ENCODE measurements at regions not wholly inside any gene's neighbourhood (a gene's known extent, or its start where the extent isn't known, plus 50 kb on each side); places are given as distances from the start of the nearest gene placed in this dataset.
"Not testable (repeated sequence)": the region's sequence is repeated elsewhere in the genome, so short reads cannot be mapped to it uniquely, and the experiment has no call there.

DNA sequence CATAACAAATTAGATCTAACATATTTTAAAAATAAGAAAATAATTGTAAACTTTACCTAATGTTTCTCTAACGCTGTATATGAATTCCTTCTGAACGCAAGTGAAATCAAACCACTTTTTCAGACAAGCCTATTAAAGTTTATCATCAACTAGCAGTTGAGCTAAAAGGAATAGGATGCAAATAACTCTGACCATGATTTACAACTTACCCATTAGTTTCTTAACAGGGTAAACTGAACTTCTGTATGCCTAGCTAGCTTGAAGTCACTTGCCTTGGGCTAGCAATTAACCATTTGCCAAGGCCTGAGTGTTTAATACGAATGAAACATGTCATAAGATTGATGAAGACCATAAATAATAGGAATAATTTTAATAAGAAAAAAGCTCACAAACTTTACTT is 762.7 kb upstream of the ARRDC3 start:
- H3K4me3 ChIP-seq (ENCODE audit: low read depth, low read length): no peak overlapping the region
- no peak for DNase-seq (ENCODE audit: low read depth)
- no peak for TF ChIP-seq CTCF (conservative IDR thresholded peaks at IDR 0.05; ENCODE audit: low read depth, low read length)

DNA sequence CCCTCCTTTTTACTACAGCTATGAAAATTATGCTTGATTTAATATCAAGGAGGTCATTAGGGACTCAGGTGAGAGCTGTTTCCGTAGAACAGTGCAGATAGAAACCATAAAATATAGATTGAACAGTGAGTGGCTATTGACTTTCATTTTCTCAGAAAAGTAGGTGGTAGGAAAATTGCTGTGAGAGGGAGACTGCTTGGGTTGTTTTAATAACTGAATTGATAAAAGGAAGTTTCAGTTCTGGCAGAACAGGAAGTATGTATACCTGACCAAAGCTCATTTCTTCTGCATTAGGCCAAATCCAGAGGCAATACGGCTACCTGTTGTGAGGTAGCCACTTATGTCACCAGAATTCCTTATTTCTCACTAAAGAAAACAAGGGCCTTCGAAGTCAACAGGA is 761.7 kb upstream of the ARRDC3 start:
- DNase-seq (ENCODE audit: low read depth): no peak
- TF ChIP-seq CTCF (conservative IDR thresholded peaks at IDR 0.05; ENCODE audit: low read depth, low read length): no peak
- no peak overlapping the region for H3K4me3 ChIP-seq (ENCODE audit: low read depth, low read length)

DNA sequence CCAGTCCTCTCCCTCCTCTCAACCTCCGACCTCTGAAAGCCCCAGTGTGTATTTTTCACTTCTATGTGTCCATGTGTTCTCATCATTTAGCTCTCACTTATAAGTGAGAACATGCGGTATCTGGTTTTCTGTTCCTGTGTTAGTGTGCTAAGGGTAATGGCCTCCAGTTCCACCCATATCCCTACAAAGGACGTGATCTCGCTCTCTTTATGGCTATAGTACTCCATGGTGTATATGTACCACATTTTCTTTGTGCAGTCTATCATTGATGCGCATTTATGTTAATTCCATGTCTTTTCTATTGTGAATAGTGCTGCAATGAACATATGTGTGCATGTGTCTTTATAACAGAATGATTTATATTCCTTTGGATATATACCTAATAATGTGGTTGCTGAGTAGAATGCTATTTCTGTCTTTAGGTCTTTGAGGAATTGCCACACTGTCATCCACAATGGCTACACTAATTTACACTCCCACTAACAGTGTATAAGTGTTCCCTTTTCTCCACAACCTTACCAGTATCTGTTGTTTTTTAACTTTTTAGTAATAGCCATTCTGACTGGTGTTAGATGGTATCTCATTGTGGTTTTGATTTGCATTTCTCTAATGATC is 749.3 kb upstream of the ARRDC3 start:
- not testable (repeated sequence) for DNase-seq (ENCODE audit: low read depth); H3K4me3 ChIP-seq (ENCODE audit: low read depth, low read length)

DNA sequence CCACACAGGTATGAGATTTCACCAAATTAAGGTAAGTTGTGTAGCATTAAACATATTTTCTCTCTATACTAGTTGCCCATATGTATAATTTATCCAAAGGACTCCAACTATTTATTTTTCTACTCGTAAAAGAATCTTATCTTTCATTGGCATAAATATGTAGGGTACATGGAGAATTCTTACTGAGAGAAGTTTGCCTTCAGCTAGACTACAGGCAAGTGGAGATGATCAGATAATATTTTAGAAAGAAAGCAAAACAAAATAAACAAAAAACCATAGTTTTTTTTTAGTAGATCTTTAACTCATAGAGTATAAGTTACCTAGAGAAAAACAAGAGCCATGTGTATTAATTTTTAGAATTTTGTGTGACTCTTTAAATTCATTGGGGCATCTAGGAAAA is 743.1 kb upstream of the ARRDC3 start:
- DNase-seq (ENCODE audit: low read depth): no peak
- TF ChIP-seq CTCF (conservative IDR thresholded peaks at IDR 0.05; ENCODE audit: low read depth, low read length): no peak
- H3K4me3 ChIP-seq (ENCODE audit: low read depth, low read length): no peak overlapping the region

- DNase-seq (ENCODE audit: low read depth): no peak
- TF ChIP-seq CTCF (conservative IDR thresholded peaks at IDR 0.05; ENCODE audit: low read depth, low read length): no peak
- no peak overlapping the region for H3K4me3 ChIP-seq (ENCODE audit: low read depth, low read length)
Measured at GRCh38 chr5:92119110-92119509, 736.0 kb upstream of the ARRDC3 start.

- no peak for DNase-seq (ENCODE audit: low read depth)
- TF ChIP-seq CTCF (conservative IDR thresholded peaks at IDR 0.05; ENCODE audit: low read depth, low read length): no peak
- no peak overlapping the region for H3K4me3 ChIP-seq (ENCODE audit: low read depth, low read length)
Measured at GRCh38 chr5:92106808-92107207, 723.7 kb upstream of the ARRDC3 start.

- TF ChIP-seq CTCF (conservative IDR thresholded peaks at IDR 0.05; ENCODE audit: low read depth, low read length): no peak
- no peak overlapping the region for H3K4me3 ChIP-seq (ENCODE audit: low read depth, low read length)
- no peak for DNase-seq (ENCODE audit: low read depth)
Measured at GRCh38 chr5:92104126-92104525, 721.0 kb upstream of the ARRDC3 start.

Data from epithelial cell of proximal tubule (primary cell).